Colonic mucosa (tissue), 4 donors: ENCODE measurements at regions not wholly inside any gene's neighbourhood (a gene's known extent, or its start where the extent isn't known, plus 50 kb on each side); places are given as distances from the start of the nearest gene placed in this dataset.

ENCODE experiments used
- DNase-seq: peaks from one replicate; pipeline ENCODE4 v3.0.0-alpha.2; 2020
- H3K27ac ChIP-seq: fragments of 200-600 bp; one replicate; pipeline ENCODE4 v1.8.0; 2021
- H3K27me3 ChIP-seq: fragments of 200-600 bp; one replicate; pipeline ENCODE4 v1.8.0; 2021
- H3K36me3 ChIP-seq: fragments of 200-600 bp; one replicate; pipeline ENCODE4 v1.8.0; 2021
- H3K4me1 ChIP-seq: fragments of 200-600 bp; one replicate; pipeline ENCODE4 v1.8.0; 2021; ENCODE audit warnings: mild to moderate bottlenecking
- H3K4me3 ChIP-seq: fragments of 200-600 bp; one replicate; pipeline ENCODE4 v1.8.0; 2021
- H3K9ac ChIP-seq, 2 donors: one replicate each; pipeline ENCODE4 v1.7.0; 2013; ENCODE audit warnings: control low read depth in 2 of 2, low read depth in 2 of 2, low read length in 2 of 2
- H3K9me3 ChIP-seq: fragments of 200-600 bp; one replicate; pipeline ENCODE4 v1.8.0; 2021
- CTCF ChIP-seq: fragments of 200-600 bp; IDR thresholded peaks from one replicate; pipeline ENCODE4 v1.8.0; 2022; ENCODE audit warnings: antibody characterized with exemption, mild to moderate bottlenecking
- intact Hi-C: fragments of 100-400 bp; cut with DNase I; formaldehyde crosslinking; loops from one replicate; pipeline ENCODE4 v1.14.1; 2022
- donor health status: healthy.
- donor health status: DM: no; HTN: no; CAD: no.
- donor health status: DM: no; HTN: no; CAD: no.

GRCh38 chr3:10601857-10602230 lies 96.5 kb upstream of the ATP2B2 start:
- TF ChIP-seq CTCF: no peak
- no peaks in the 10 kb centered on the region for H3K4me1 ChIP-seq
- no peak overlapping the region for H3K9ac ChIP-seq
- H3K4me3 ChIP-seq: no peak overlapping the region
- H3K27ac ChIP-seq: no peak overlapping the region
- no peaks in the 10 kb centered on the region for H3K36me3 ChIP-seq
- intact Hi-C loops: no loop called here
- DNase-seq: no peak
- no peaks in the 10 kb centered on the region for H3K9me3 ChIP-seq
- no peaks in the 10 kb centered on the region for H3K27me3 ChIP-seq

GRCh38 chr3:10602271-10602670 lies 96.9 kb upstream of the ATP2B2 start:
- TF ChIP-seq CTCF: no peak
- H3K27me3 ChIP-seq: no peaks in the 10 kb centered on the region
- intact Hi-C loops: no loop called here
- H3K9ac ChIP-seq: no peak overlapping the region
- H3K4me3 ChIP-seq: no peak overlapping the region
- DNase-seq: no peak
- no peaks in the 10 kb centered on the region for H3K36me3 ChIP-seq
- no peak overlapping the region for H3K27ac ChIP-seq
- H3K9me3 ChIP-seq: no peaks in the 10 kb centered on the region
- no peaks in the 10 kb centered on the region for H3K4me1 ChIP-seq

- no peaks in the 10 kb centered on the region for H3K9me3 ChIP-seq
- no peak overlapping the region for H3K4me3 ChIP-seq
- DNase-seq: no peak
- no peaks in the 10 kb centered on the region for H3K36me3 ChIP-seq
- H3K27me3 ChIP-seq: no peaks in the 10 kb centered on the region
- no peak overlapping the region for H3K9ac ChIP-seq
- H3K4me1 ChIP-seq: no peaks in the 10 kb centered on the region
- intact Hi-C loops: no loop called here
- no peak for TF ChIP-seq CTCF
- no peak overlapping the region for H3K27ac ChIP-seq
Observed at GRCh38 chr3:10602769-10603768, 97.7 kb upstream of the ATP2B2 start.

- H3K9ac ChIP-seq: no peak overlapping the region
- TF ChIP-seq CTCF: no peak
- no peaks in the 10 kb centered on the region for H3K36me3 ChIP-seq
- no peaks in the 10 kb centered on the region for H3K9me3 ChIP-seq
- no peaks in the 10 kb centered on the region for H3K4me1 ChIP-seq
- no peak overlapping the region for H3K4me3 ChIP-seq
- intact Hi-C loops: no loop called here
- DNase-seq: no peak
- no peaks in the 10 kb centered on the region for H3K27me3 ChIP-seq
- no peak overlapping the region for H3K27ac ChIP-seq
Observed at GRCh38 chr3:10609134-10609533, 103.7 kb upstream of the ATP2B2 start.

GRCh38 chr3:10614168-10614567 lies 108.8 kb upstream of the ATP2B2 start:
- Histone ChIP-seq H3K36me3 (no peaks in the 10 kb centered on the region), H3K27me3 (no peaks in the 10 kb centered on the region), H3K4me3 (no peak overlapping the region), H3K9me3 (no peaks in the 10 kb centered on the region), H3K9ac (no peak overlapping the region), H3K27ac (no peak overlapping the region), H3K4me1 (no peaks in the 10 kb centered on the region)
- no peak for DNase-seq
- intact Hi-C loops: no loop called here
- no peak for TF ChIP-seq CTCF
